K562 (cell line): ENCODE measurements at regions not wholly inside any gene's neighbourhood (a gene's known extent, or its start where the extent isn't known, plus 50 kb on each side); places are given as distances from the start of the nearest gene placed in this dataset.

Source experiments
- ATF3 ChIP-seq, 2 experiments: fragments of 450-650 bp in 1 of 2; sonication (generic) in 1 of 2; formaldehyde crosslinking in 1 of 2; IDR thresholded peaks in 1 of 2; conservative IDR thresholded peaks in 1 of 2; 2 replicates each; pipeline versions ENCODE4 v1.6.1 to v1.8.1; 2016 to 2023; ENCODE audit warnings: mild to moderate bottlenecking in 2 of 2, moderate library complexity in 2 of 2, inconsistent platforms in 1 of 2, missing genetic modification reagents in 1 of 2
- CC2D1A ChIP-seq: fragments of 450-650 bp; IDR thresholded peaks from 2 replicates; pipeline ENCODE4 v1.6.1; 2017; ENCODE audit warnings: mild to moderate bottlenecking
- CHD1 ChIP-seq: fragments of 200-600 bp; sonication (generic); IDR thresholded peaks from one replicate; pipeline ENCODE4 v1.6.1; 2012; ENCODE audit warnings: mild to moderate bottlenecking, moderate library complexity, low read length, inconsistent platforms
- CREBBP ChIP-seq: IDR thresholded peaks from one replicate; pipeline ENCODE4 v1.6.1; 2012; ENCODE audit warnings: low read depth, mild to moderate bottlenecking, control low read depth, inconsistent platforms, low read length
- CTCF ChIP-seq, 3 experiments: IDR thresholded peaks in 2 of 3; conservative IDR thresholded peaks in 1 of 3; 2 replicates each; pipeline ENCODE4 v1.5.1; 2011 to 2012; ENCODE audit warnings: low read length in 3 of 3, mild to moderate bottlenecking in 3 of 3, control low read depth in 2 of 3, improper control_type of control experiment in 1 of 3, inconsistent platforms in 1 of 3, low read depth in 1 of 3, mixed read lengths in 1 of 3, moderate library complexity in 1 of 3; ENCODE audit not compliant: insufficient read depth in 2 of 3
- EZH2 ChIP-seq: IDR thresholded peaks from 2 replicates; pipeline ENCODE4 v1.6.1; 2012; ENCODE audit warnings: low read depth, mild to moderate bottlenecking, inconsistent platforms, low read length, borderline replicate concordance
- HNRNPLL ChIP-seq: fragments of 200-400 bp; formaldehyde crosslinking; IDR thresholded peaks from 2 replicates; pipeline ENCODE4 v1.6.1; 2017; ENCODE audit warnings: low read length, low read depth, mild to moderate bottlenecking; ENCODE audit not compliant: poor library complexity, severe bottlenecking
- JUN ChIP-seq, 2 experiments: sonication (generic) in 1 of 2; formaldehyde crosslinking in 1 of 2; IDR thresholded peaks; 2 replicates each; pipeline versions ENCODE4 v1.6.1 to v1.8.0; 2012 to 2022; ENCODE audit warnings: borderline replicate concordance in 2 of 2, mild to moderate bottlenecking in 2 of 2, improper control_type of control experiment in 1 of 2, low read depth in 1 of 2, low read length in 1 of 2, missing genetic modification reagents in 1 of 2
- POLR2A ChIP-seq: fragments of 450-650 bp; conservative IDR thresholded peaks from 2 replicates; pipeline ENCODE4 v1.6.1; 2016
- SIN3B ChIP-seq: fragments of 450-650 bp; IDR thresholded peaks from 2 replicates; pipeline ENCODE4 v1.6.1; 2017; ENCODE audit warnings: low read depth, mild to moderate bottlenecking, moderate library complexity
- TCFL5 ChIP-seq: fragments of 250-450 bp; sonication (Bioruptor Pico); conservative IDR thresholded peaks from 2 replicates; pipeline ENCODE4 v1.6.1; 2021; ENCODE audit warnings: mild to moderate bottlenecking, moderate library complexity, matching md5 sums
- ZBTB33 ChIP-seq: sonication (generic); formaldehyde crosslinking; IDR thresholded peaks from 2 replicates; pipeline ENCODE4 v1.8.1; 2023; ENCODE audit warnings: mild to moderate bottlenecking, missing genetic modification reagents
- ZNF699 ChIP-seq: fragments of 250-450 bp; sonication (Bioruptor Pico); IDR thresholded peaks from 2 replicates; pipeline ENCODE4 v1.8.0; 2021; ENCODE audit warnings: mild to moderate bottlenecking, moderate library complexity; ENCODE audit not compliant: insufficient replicate concordance
- ZZZ3 ChIP-seq: fragments of 450-650 bp; IDR thresholded peaks from 2 replicates; pipeline ENCODE4 v1.6.1; 2016; ENCODE audit warnings: antibody characterized with exemption, mild to moderate bottlenecking, moderate library complexity

- no peak for TF ChIP-seq ZNF699 (CRISPR knock-in tag)
- TF ChIP-seq SIN3B = no peak
- TF ChIP-seq CTCF (IDR thresholded peaks at IDR 0.05 in 2 of 3, conservative IDR thresholded peaks at IDR 0.05 in 1 of 3; ENCODE audit: insufficient read depth in 2 of 3, low read depth in 1 of 3, low read length in 3 of 3) = no peak
- no peak for TF ChIP-seq CHD1
- TF ChIP-seq HNRNPLL = no peak
- no peak for TF ChIP-seq JUN (IDR thresholded peaks at IDR 0.05; ENCODE audit: borderline replicate concordance, low read depth, low read length)
- no peak for TF ChIP-seq JUN (CRISPR knock-in tag; IDR thresholded peaks at IDR 0.05; ENCODE audit: borderline replicate concordance)
- no peak for TF ChIP-seq CC2D1A
- TF ChIP-seq TCFL5 = no peak
- TF ChIP-seq ZZZ3 = no peak
- no peak for TF ChIP-seq CREBBP
- no peak for TF ChIP-seq ZBTB33
- TF ChIP-seq EZH2 = no peak
- TF ChIP-seq ATF3 (IDR thresholded peaks at IDR 0.05) = no peak
- TF ChIP-seq ATF3 (CRISPR knock-in tag; conservative IDR thresholded peaks at IDR 0.05) = no peak
- TF ChIP-seq POLR2A = no peak
Measured at GRCh38 chr6:56869346-56869745, 85.6 kb upstream of the BEND6 start.
